ENCODE measurements at regions not wholly inside any gene's neighbourhood (a gene's known extent, or its start where the extent isn't known, plus 50 kb on each side); places are given as distances from the start of the nearest gene placed in this dataset.
"Not testable (repeated sequence)": the region's sequence is repeated elsewhere in the genome, so short reads cannot be mapped to it uniquely, and the experiment has no call there.

GRCh38 chr13:59305896-59306295, 857.8 kb downstream of the DIAPH3 start:
- DNase-seq (ENCODE audit: low read depth, low spot score) = no peak
- no CpG with 5 or more reads among the region's 4 CpGs for WGBS (ENCODE audit: insufficient coverage, insufficient read length)
- H3K36me3 ChIP-seq (ENCODE audit: control insufficient read depth, insufficient read depth, low read length) = no peaks in the 10 kb centered on the region
- H3K27me3 ChIP-seq (ENCODE audit: control insufficient read depth, insufficient read depth, low read length) = no peaks in the 10 kb centered on the region
- H3K4me1 ChIP-seq (ENCODE audit: control insufficient read depth, insufficient read depth, low read length) = no peaks in the 10 kb centered on the region
- no peaks in the 10 kb centered on the region for H3K9me3 ChIP-seq (ENCODE audit: control insufficient read depth, insufficient read depth, low read length)
- no peak overlapping the region for H3K27ac ChIP-seq (ENCODE audit: low read length)
- H3K4me3 ChIP-seq (ENCODE audit: low read length) = no peak overlapping the region

DNA sequence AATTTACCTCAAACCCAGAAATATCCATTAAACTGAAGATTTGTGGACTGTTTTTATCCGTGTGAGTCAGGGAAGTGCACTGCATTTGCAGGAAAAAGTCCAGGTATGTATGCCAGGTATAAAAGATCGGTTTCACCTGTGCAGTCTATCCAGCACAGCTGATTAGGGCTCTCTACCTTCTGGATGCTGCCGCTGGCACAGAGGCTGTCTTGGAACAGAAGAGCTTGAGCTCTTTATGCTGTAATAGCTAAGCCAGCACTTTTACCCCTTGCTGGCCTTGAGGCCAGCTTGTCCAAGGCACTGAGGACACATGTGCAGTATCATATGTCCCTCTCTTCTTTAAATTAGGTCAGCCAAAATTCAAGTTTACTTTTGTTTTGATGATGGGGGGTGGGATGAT, 851.0 kb downstream of the DIAPH3 start:
- no peak overlapping the region for H3K4me3 ChIP-seq (ENCODE audit: low read length)
- 0 out of 2 replicates have a peak, but pooled peaks cover 1% of the 10 kb centered on the region for H3K27me3 ChIP-seq (ENCODE audit: control insufficient read depth, insufficient read depth, low read length)
- no peaks in the 10 kb centered on the region for H3K4me1 ChIP-seq (ENCODE audit: control insufficient read depth, insufficient read depth, low read length)
- no peak for DNase-seq (ENCODE audit: low read depth, low spot score)
- no peak overlapping the region for H3K27ac ChIP-seq (ENCODE audit: low read length)
- no peaks in the 10 kb centered on the region for H3K9me3 ChIP-seq (ENCODE audit: control insufficient read depth, insufficient read depth, low read length)
- no CpG with 5 or more reads among the region's 3 CpGs for WGBS (ENCODE audit: insufficient coverage, insufficient read length)
- no peaks in the 10 kb centered on the region for H3K36me3 ChIP-seq (ENCODE audit: control insufficient read depth, insufficient read depth, low read length)

DNA sequence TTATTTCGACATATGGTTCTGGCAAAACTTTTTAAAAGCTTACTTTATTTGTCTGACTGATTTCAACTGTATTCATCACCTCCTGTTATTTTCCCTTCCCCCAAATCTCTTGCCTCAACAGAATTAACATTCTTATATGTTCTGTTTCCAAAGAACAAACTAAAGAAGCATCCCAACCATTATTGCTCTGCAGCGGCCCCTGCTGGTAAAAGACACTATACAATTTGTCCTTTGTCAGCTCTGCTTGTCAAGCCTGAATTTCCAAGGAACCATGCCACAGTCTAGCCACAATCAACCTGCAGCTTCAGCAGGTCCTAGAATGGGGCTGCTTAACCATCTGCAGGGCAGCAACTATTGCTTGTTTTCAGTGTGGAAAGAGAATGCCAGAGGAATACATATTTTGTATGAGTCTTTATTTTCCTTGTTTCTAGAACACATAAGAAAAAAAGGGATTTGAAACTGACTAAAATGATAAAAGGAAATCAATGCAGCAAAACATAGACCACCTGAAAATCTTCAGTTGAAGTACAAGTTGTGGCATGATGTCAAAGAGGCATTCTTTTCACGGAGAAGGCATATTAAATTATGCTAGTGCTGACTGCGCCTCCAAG, 845.3 kb downstream of the DIAPH3 start:
- Histone ChIP-seq H3K9me3 (ENCODE audit: control insufficient read depth, insufficient read depth, low read length) (no peaks in the 10 kb centered on the region), H3K4me3 (ENCODE audit: low read length) (no peak overlapping the region), H3K36me3 (ENCODE audit: control insufficient read depth, insufficient read depth, low read length) (no peaks in the 10 kb centered on the region), H3K27me3 (ENCODE audit: control insufficient read depth, insufficient read depth, low read length) (0 out of 2 replicates have a peak, but pooled peaks cover 1% of the 10 kb centered on the region), H3K4me1 (ENCODE audit: control insufficient read depth, insufficient read depth, low read length) (no peaks in the 10 kb centered on the region; the same call in 1 of the 2 replicates), H3K27ac (ENCODE audit: low read length) (no peak overlapping the region)
- peak; percentile 66 for DNase-seq (ENCODE audit: low read depth, low spot score)
- WGBS (ENCODE audit: insufficient coverage, insufficient read length) = no CpG with 5 or more reads among the region's 4 CpGs

DNA sequence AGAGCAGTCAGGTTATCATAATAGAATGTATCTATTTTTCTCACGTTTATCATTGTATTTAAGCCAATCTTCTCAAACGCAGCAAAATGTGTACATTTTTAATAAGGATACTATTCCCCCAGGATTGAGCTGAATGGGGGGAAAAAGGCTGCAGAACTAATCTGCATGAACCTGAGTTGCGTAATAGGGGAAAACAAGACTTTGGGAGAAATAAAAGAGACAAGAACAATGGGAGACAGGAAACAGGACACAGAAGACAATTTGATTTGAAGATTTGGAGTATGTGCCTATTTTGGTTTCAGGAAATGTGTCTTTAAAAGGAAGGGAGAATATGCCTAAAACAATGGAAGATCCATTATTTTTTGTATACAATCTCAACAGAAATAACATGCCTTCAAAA, 844.5 kb downstream of the DIAPH3 start:
- Histone ChIP-seq H3K9me3 (ENCODE audit: control insufficient read depth, insufficient read depth, low read length) (no peaks in the 10 kb centered on the region), H3K27ac (ENCODE audit: low read length) (no peak overlapping the region), H3K4me1 (ENCODE audit: control insufficient read depth, insufficient read depth, low read length) (no peaks in the 10 kb centered on the region; the same call in 1 of the 2 replicates), H3K4me3 (ENCODE audit: low read length) (no peak overlapping the region), H3K27me3 (ENCODE audit: control insufficient read depth, insufficient read depth, low read length) (0 out of 2 replicates have a peak, but pooled peaks cover 1% of the 10 kb centered on the region), H3K36me3 (ENCODE audit: control insufficient read depth, insufficient read depth, low read length) (no peaks in the 10 kb centered on the region)
- no peak for DNase-seq (ENCODE audit: low read depth, low spot score)
- no CpG with 5 or more reads among the region's 3 CpGs for WGBS (ENCODE audit: insufficient coverage, insufficient read length)

DNA sequence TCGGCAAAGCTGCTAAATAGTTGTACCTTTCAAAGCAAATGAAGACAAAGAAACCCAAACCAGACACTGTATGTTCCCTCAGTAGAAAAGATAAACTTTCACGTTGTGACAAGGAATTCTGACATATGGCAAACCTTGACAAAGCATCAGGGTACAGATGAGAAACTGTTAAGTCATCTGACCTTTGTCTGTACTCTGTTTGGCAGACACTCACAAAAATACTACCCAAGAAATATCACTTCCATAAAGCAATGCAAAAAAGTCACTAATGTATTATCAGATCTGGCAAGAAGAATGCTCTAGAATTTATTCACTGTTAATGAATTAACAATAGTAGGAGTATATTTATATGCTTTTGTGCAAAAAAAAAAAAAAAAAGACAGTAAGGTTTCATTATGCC, 843.7 kb downstream of the DIAPH3 start:
- Histone ChIP-seq H3K4me3 (ENCODE audit: low read length) (no peak overlapping the region), H3K9me3 (ENCODE audit: control insufficient read depth, insufficient read depth, low read length) (no peaks in the 10 kb centered on the region), H3K27me3 (ENCODE audit: control insufficient read depth, insufficient read depth, low read length) (0 out of 2 replicates have a peak, but pooled peaks cover 1% of the 10 kb centered on the region), H3K4me1 (ENCODE audit: control insufficient read depth, insufficient read depth, low read length) (no peaks in the 10 kb centered on the region; the same call in 1 of the 2 replicates), H3K27ac (ENCODE audit: low read length) (no peak overlapping the region), H3K36me3 (ENCODE audit: control insufficient read depth, insufficient read depth, low read length) (no peaks in the 10 kb centered on the region)
- WGBS (ENCODE audit: insufficient coverage, insufficient read length) = no CpG with 5 or more reads among the region's 2 CpGs
- no peak for DNase-seq (ENCODE audit: low read depth, low spot score)

DNA sequence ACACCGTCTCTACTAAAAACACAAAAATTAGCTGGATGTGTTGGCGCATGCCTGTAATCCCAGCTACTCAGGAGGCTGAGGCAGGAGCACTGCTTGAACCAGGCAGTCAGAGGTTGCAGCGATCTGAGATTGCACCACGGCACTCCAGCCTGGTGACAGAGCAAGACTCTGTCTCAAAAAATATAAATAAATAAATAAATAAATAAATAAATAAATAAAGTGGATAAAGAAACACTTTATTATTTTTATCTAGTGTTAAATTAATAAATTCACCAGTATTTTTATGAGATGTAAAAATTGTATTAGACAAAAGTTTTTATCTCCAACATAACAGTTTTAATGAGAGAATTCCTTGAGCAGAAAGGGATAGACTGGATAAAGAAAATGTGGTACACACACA, 839.3 kb downstream of the DIAPH3 start:
- not testable (repeated sequence) for H3K36me3 ChIP-seq (ENCODE audit: control insufficient read depth, insufficient read depth, low read length); H3K27me3 ChIP-seq (ENCODE audit: control insufficient read depth, insufficient read depth, low read length); H3K9me3 ChIP-seq (ENCODE audit: control insufficient read depth, insufficient read depth, low read length); DNase-seq (ENCODE audit: low read depth, low spot score); H3K4me1 ChIP-seq (ENCODE audit: control insufficient read depth, insufficient read depth, low read length); H3K4me3 ChIP-seq (ENCODE audit: low read length); H3K27ac ChIP-seq (ENCODE audit: low read length)
- WGBS (ENCODE audit: insufficient coverage, insufficient read length) = no CpG with 5 or more reads among the region's 4 CpGs

DNA sequence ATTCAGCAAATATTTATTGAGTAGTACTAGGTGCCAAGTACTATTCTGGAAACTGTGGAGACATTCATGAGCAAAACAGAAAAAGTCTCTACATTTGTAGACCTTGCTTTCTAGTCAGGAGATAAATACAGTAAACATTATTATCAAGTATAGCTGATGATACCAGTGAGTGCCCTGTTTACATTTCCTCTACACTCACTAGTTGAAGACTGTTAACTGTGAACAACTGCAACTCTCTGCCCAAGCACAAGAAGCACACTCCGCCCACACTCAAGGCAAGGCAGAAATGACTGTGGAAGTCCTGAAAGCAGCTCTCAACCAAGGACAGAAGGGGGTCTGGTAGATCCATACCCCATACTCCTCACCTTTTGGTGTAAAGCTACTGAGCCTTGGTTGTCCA, 837.0 kb downstream of the DIAPH3 start:
- H3K4me3 ChIP-seq (ENCODE audit: low read length) = no peak overlapping the region
- H3K36me3 ChIP-seq (ENCODE audit: control insufficient read depth, insufficient read depth, low read length) = no peaks in the 10 kb centered on the region
- DNase-seq (ENCODE audit: low read depth, low spot score) = no peak
- H3K27ac ChIP-seq (ENCODE audit: low read length) = no peak overlapping the region
- no CpG with 5 or more reads among the region's 1 CpG for WGBS (ENCODE audit: insufficient coverage, insufficient read length)
- no peaks in the 10 kb centered on the region for H3K4me1 ChIP-seq (ENCODE audit: control insufficient read depth, insufficient read depth, low read length)
- H3K9me3 ChIP-seq (ENCODE audit: control insufficient read depth, insufficient read depth, low read length) = no peaks in the 10 kb centered on the region
- no peaks in the 10 kb centered on the region for H3K27me3 ChIP-seq (ENCODE audit: control insufficient read depth, insufficient read depth, low read length)

DNA sequence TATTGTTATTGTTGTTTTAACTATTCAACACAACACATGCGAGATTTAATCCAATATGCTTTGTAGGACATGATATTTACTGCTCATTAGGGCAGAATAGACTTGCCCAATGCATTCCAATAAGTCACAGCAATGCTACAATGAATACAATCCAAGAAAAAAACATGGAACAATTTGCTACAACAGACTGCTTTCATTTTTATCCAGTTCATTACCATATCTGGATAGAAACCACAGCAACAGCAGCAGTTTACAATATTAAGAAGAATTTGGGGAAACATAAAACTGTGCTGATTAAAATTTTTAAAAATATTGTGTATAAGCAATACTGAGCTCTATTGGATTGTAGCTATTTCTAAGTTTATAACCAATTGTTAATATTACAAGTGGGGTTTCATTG, 833.0 kb downstream of the DIAPH3 start:
- Histone ChIP-seq H3K36me3 (ENCODE audit: control insufficient read depth, insufficient read depth, low read length) (no peaks in the 10 kb centered on the region), H3K27ac (ENCODE audit: low read length) (no peak overlapping the region), H3K4me1 (ENCODE audit: control insufficient read depth, insufficient read depth, low read length) (no peaks in the 10 kb centered on the region), H3K9me3 (ENCODE audit: control insufficient read depth, insufficient read depth, low read length) (no peaks in the 10 kb centered on the region), H3K4me3 (ENCODE audit: low read length) (no peak overlapping the region), H3K27me3 (ENCODE audit: control insufficient read depth, insufficient read depth, low read length) (no peaks in the 10 kb centered on the region)
- no CpG with 5 or more reads among the region's 1 CpG for WGBS (ENCODE audit: insufficient coverage, insufficient read length)
- DNase-seq (ENCODE audit: low read depth, low spot score) = no peak

DNA sequence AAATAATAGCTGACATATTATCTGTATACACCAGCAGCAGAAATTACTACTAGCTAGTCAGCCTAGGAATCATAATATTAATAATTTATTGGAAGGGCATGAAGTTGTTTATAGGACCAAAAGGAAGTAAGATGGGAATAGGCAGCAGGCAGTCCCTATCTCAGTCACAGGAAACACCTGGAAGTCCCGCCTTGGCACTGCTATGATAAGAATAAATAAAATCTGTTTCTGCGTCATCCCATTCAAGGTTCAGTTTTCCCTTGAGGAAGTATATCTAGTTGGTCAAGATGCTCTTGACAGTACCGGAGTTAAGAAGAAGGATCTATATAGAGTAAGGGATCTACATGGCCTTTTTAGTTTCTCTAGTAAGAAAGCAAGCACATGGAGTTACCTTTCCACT, 830.8 kb downstream of the DIAPH3 start:
- Histone ChIP-seq H3K9me3 (ENCODE audit: control insufficient read depth, insufficient read depth, low read length) (no peaks in the 10 kb centered on the region), H3K27ac (ENCODE audit: low read length) (no peak overlapping the region), H3K36me3 (ENCODE audit: control insufficient read depth, insufficient read depth, low read length) (no peaks in the 10 kb centered on the region), H3K4me3 (ENCODE audit: low read length) (no peak overlapping the region), H3K27me3 (ENCODE audit: control insufficient read depth, insufficient read depth, low read length) (no peaks in the 10 kb centered on the region), H3K4me1 (ENCODE audit: control insufficient read depth, insufficient read depth, low read length) (no peaks in the 10 kb centered on the region)
- whole genome bisulfite sequencing (ENCODE audit: insufficient coverage, insufficient read length) = no CpG with 5 or more reads among the region's 3 CpGs
- DNase-seq (ENCODE audit: low read depth, low spot score) = no peak

- Histone ChIP-seq H3K36me3 (ENCODE audit: control insufficient read depth, insufficient read depth, low read length) (no peaks in the 10 kb centered on the region), H3K27ac (ENCODE audit: low read length) (no peak overlapping the region), H3K4me1 (ENCODE audit: control insufficient read depth, insufficient read depth, low read length) (no peaks in the 10 kb centered on the region), H3K27me3 (ENCODE audit: control insufficient read depth, insufficient read depth, low read length) (no peaks in the 10 kb centered on the region), H3K9me3 (ENCODE audit: control insufficient read depth, insufficient read depth, low read length) (no peaks in the 10 kb centered on the region), H3K4me3 (ENCODE audit: low read length) (no peak overlapping the region)
- no CpG with 5 or more reads among the region's 4 CpGs for WGBS (ENCODE audit: insufficient coverage, insufficient read length)
- DNase-seq (ENCODE audit: low read depth, low spot score) = no peak
Measured at GRCh38 chr13:59337070-59337469, 826.7 kb downstream of the DIAPH3 start.

GRCh38 chr13:59340151-59340550, 823.6 kb downstream of the DIAPH3 start:
- H3K9me3 ChIP-seq (ENCODE audit: control insufficient read depth, insufficient read depth, low read length) = no peaks in the 10 kb centered on the region

More at GRCh38 chr13:59340151-59340550, 823.6 kb downstream of the DIAPH3 start:
- no peak for DNase-seq (ENCODE audit: low read depth, low spot score)
- Histone ChIP-seq H3K36me3 (ENCODE audit: control insufficient read depth, insufficient read depth, low read length) (no peaks in the 10 kb centered on the region), H3K27ac (ENCODE audit: low read length) (no peak overlapping the region), H3K4me1 (ENCODE audit: control insufficient read depth, insufficient read depth, low read length) (no peaks in the 10 kb centered on the region), H3K27me3 (ENCODE audit: control insufficient read depth, insufficient read depth, low read length) (no peaks in the 10 kb centered on the region), H3K4me3 (ENCODE audit: low read length) (no peak overlapping the region)
- WGBS (ENCODE audit: insufficient coverage, insufficient read length) = no CpG with 5 or more reads among the region's 5 CpGs
